ENCODE measurements at regions not wholly inside any gene's neighbourhood (a gene's known extent, or its start where the extent isn't known, plus 50 kb on each side); places are given as distances from the start of the nearest gene placed in this dataset.

- TF ChIP-seq MYNN (tag by site-specific recombination; IDR thresholded peaks at IDR 0.05; ENCODE audit: borderline replicate concordance), result no peak
Measured at GRCh38 chr7:10211016-10211415, 762.7 kb upstream of the PHF14 start (continued).

GRCh38 chr7:10211861-10212260 is 761.8 kb upstream of the PHF14 start:
- H3K27ac ChIP-seq (ENCODE audit: extremely low read depth, low read depth, low read length), result no peak overlapping the region
- H3K4me3 ChIP-seq (ENCODE audit: low read depth, low read length), result no peak overlapping the region
- ChIA-PET CTCF (no interaction called here), POLR2A (no interaction called here)
- H3K9me3 ChIP-seq (ENCODE audit: control insufficient read depth, insufficient read depth, low read depth, low read length), result no peaks in the 10 kb centered on the region
- no peaks in the 10 kb centered on the region for H3K36me3 ChIP-seq (ENCODE audit: control insufficient read depth in 2 of 2, insufficient read depth in 1 of 2, low read length in 2 of 2)
- H3K4me1 ChIP-seq (ENCODE audit: control insufficient read depth, insufficient read depth, low read length), result no peaks in the 10 kb centered on the region
- TF ChIP-seq SETDB1 (IDR thresholded peaks at IDR 0.05; ENCODE audit: insufficient read length, low read length) (no peak), AEBP2 (tag by site-specific recombination; IDR thresholded peaks at IDR 0.05; ENCODE audit: borderline replicate concordance) (no peak), EGR2 (tag by site-specific recombination; IDR thresholded peaks at IDR 0.05; ENCODE audit: low read depth) (no peak), ZNF26 (tag by site-specific recombination; IDR thresholded peaks at IDR 0.05) (no peak), ZNF362 (tag by site-specific recombination; IDR thresholded peaks at IDR 0.05) (no peak), ZNF335 (tag by site-specific recombination; conservative IDR thresholded peaks at IDR 0.05) (no peak), ZNF621 (tag by site-specific recombination; IDR thresholded peaks at IDR 0.05) (no peak), ZNF548 (tag by site-specific recombination; IDR thresholded peaks at IDR 0.05) (no peak), ZNF433 (tag by site-specific recombination; IDR thresholded peaks at IDR 0.05; ENCODE audit: low read depth) (no peak), ZNF600 (tag by site-specific recombination; IDR thresholded peaks at IDR 0.05) (no peak)

GRCh38 chr7:10212649-10213048 is 761.0 kb upstream of the PHF14 start:
- ChIA-PET CTCF (no interaction called here), POLR2A (no interaction called here)
- Histone ChIP-seq H3K4me3 (ENCODE audit: low read depth, low read length) (no peak overlapping the region), H3K36me3 (ENCODE audit: control insufficient read depth in 2 of 2, insufficient read depth in 1 of 2, low read length in 2 of 2) (no peaks in the 10 kb centered on the region), H3K4me1 (ENCODE audit: control insufficient read depth, insufficient read depth, low read length) (no peaks in the 10 kb centered on the region), H3K9me3 (ENCODE audit: control insufficient read depth, insufficient read depth, low read depth, low read length) (no peaks in the 10 kb centered on the region), H3K27ac (ENCODE audit: extremely low read depth, low read depth, low read length) (no peak overlapping the region)
- TF ChIP-seq PRDM10 (tag by site-specific recombination; IDR thresholded peaks at IDR 0.05) (no peak), INSM2 (tag by site-specific recombination; IDR thresholded peaks at IDR 0.05) (no peak), SCRT2 (tag by site-specific recombination; IDR thresholded peaks at IDR 0.05) (no peak), ZNF548 (tag by site-specific recombination; IDR thresholded peaks at IDR 0.05) (no peak), TRIM28 (IDR thresholded peaks at IDR 0.05; ENCODE audit: borderline replicate concordance, low read length) (no peak), ZNF747 (tag by site-specific recombination; IDR thresholded peaks at IDR 0.05) (no peak), ZBTB6 (tag by site-specific recombination; IDR thresholded peaks at IDR 0.05) (no peak), GFI1B (tag by site-specific recombination; IDR thresholded peaks at IDR 0.05) (no peak), ZNF155 (tag by site-specific recombination; IDR thresholded peaks at IDR 0.05) (no peak), OSR2 (tag by site-specific recombination; IDR thresholded peaks at IDR 0.05) (no peak), MZF1 (tag by site-specific recombination; IDR thresholded peaks at IDR 0.05; ENCODE audit: borderline replicate concordance) (no peak), ZNF501 (tag by site-specific recombination; IDR thresholded peaks at IDR 0.05) (no peak), KLF17 (tag by site-specific recombination; IDR thresholded peaks at IDR 0.05) (no peak)

All from HEK293 (cell line).